HepG2 (cell line): ENCODE measurements at regions not wholly inside any gene's neighbourhood (a gene's known extent, or its start where the extent isn't known, plus 50 kb on each side); places are given as distances from the start of the nearest gene placed in this dataset.

ENCODE experiments used
- ATAC-seq: fragments of 200-7000 bp; cut with Tn5 transposase; 3 replicates; pipeline ENCODE4 v1.9.1; 2020; ENCODE audit warnings: mild to moderate bottlenecking, moderate library complexity
- BruUV-seq: library from RNA; stranded (reverse); fragments of 400-500 nt; replicated peaks from 2 replicates; lab custom pipeline; 2021; lab: Mats Ljungman, UMichigan
- CTCF ChIA-PET: fragments of 300-600 bp; formaldehyde crosslinking; extraction: SDS; loops from one replicate; lab custom pipeline; 2021; ENCODE audit warnings: low total read pairs, inconsistent platforms, low intra/inter-chr PET ratio; lab: Yijun Ruan, JAX
- POLR2A ChIA-PET: fragments of 350-600 bp; sonication (Branson Sonifier 250); formaldehyde crosslinking; loops from one replicate; lab custom pipeline; 2020; ENCODE audit warnings: antibody characterized with exemption, inconsistent platforms; lab: Yijun Ruan, JAX
- DNase-seq: peaks from one replicate; pipeline ENCODE4 v3.0.0-alpha.2; 2015; ENCODE audit warnings: low spot score
- FAIRE-seq: peaks from 3 replicates; lab custom pipeline; 2011; peaks lifted over from hg19 to GRCh38; lab: Jason Lieb, UNC
- H2AFZ ChIP-seq: one replicate; pipeline ENCODE4 v1.6.1; 2011; ENCODE audit warnings: low read length, inconsistent platforms
- H3K27ac ChIP-seq: fragments of 300-600 bp; 3 replicates; pipeline ENCODE4 v1.8.0; 2011; ENCODE audit warnings: mixed run types, mild to moderate bottlenecking, mixed read lengths, low read length, inconsistent platforms; ENCODE audit not compliant: insufficient read depth; ENCODE audit errors: extremely low read length
- H3K27me3 ChIP-seq, 2 experiments: fragments of 200-600 bp in 1 of 2; 2 replicates in 1 of 2; 3 replicates in 1 of 2; pipeline versions ENCODE4 v1.6.0 to v1.8.0; 2011; ENCODE audit warnings: low read length in 2 of 2, mild to moderate bottlenecking in 2 of 2, moderate library complexity in 2 of 2, inconsistent platforms in 1 of 2; ENCODE audit not compliant: insufficient read depth in 2 of 2, control insufficient read depth in 1 of 2
- H3K36me3 ChIP-seq, 2 experiments: fragments of 200-600 bp in 1 of 2; replicated peaks in 1 of 2; 2 replicates in 1 of 2; 3 replicates in 1 of 2; pipeline versions ENCODE4 v1.5.1 to v1.8.0; 2011; ENCODE audit warnings: low read length in 2 of 2, inconsistent platforms in 1 of 2; ENCODE audit not compliant: insufficient read depth in 2 of 2, control insufficient read depth in 1 of 2
- H3K4me1 ChIP-seq: 2 replicates; pipeline ENCODE4 v1.5.1; 2012; ENCODE audit warnings: low read length, inconsistent platforms; ENCODE audit not compliant: insufficient read depth
- H3K4me2 ChIP-seq: 2 replicates; pipeline ENCODE4 v1.6.0; 2011; ENCODE audit warnings: low read depth, low read length, inconsistent platforms
- H3K4me3 ChIP-seq, 3 experiments: fragments of 200-600 bp in 1 of 3; sonication (generic), shearing (Covaris generic) in 1 of 3; replicated peaks in 1 of 3; 2 replicates each; pipeline ENCODE4 v1.5.1; 2011 to 2016; ENCODE audit warnings: low read length in 3 of 3, inconsistent platforms in 2 of 3, low read depth in 2 of 3, mild to moderate bottlenecking in 2 of 3, control low read depth in 1 of 3, mixed read lengths in 1 of 3; ENCODE audit not compliant: insufficient read depth in 1 of 3
- H3K79me2 ChIP-seq: one replicate; pipeline ENCODE4 v1.6.1; 2011; ENCODE audit warnings: low read length, inconsistent platforms; ENCODE audit not compliant: insufficient read depth
- H3K9ac ChIP-seq: 2 replicates; pipeline ENCODE4 v1.6.0; 2011; ENCODE audit warnings: mild to moderate bottlenecking, low read depth, low read length, inconsistent platforms; ENCODE audit not compliant: insufficient read depth
- H3K9me3 ChIP-seq: 2 replicates; pipeline ENCODE4 v1.5.1; 2012; ENCODE audit warnings: mild to moderate bottlenecking, low read length
- H4K20me1 ChIP-seq: 2 replicates; pipeline ENCODE4 v1.6.0; 2011; ENCODE audit warnings: inconsistent platforms, mild to moderate bottlenecking, low read length, moderate library complexity; ENCODE audit not compliant: insufficient read depth
- LRRFIP1 ChIP-seq: sonication (generic); formaldehyde crosslinking; conservative IDR thresholded peaks from 2 replicates; pipeline ENCODE4 v1.4.0; 2020; ENCODE audit warnings: missing genetic modification reagents
- MAFK ChIP-seq, 2 experiments: IDR thresholded peaks in 1 of 2; conservative IDR thresholded peaks in 1 of 2; 2 replicates each; pipeline ENCODE4 v1.6.1; 2011; ENCODE audit warnings: improper control_type of control experiment in 2 of 2, low read length in 2 of 2
- MEIS1 ChIP-seq: sonication (generic); formaldehyde crosslinking; IDR thresholded peaks from 2 replicates; pipeline ENCODE4 v1.9.0; 2021; ENCODE audit warnings: mild to moderate bottlenecking, missing genetic modification reagents, moderate library complexity, borderline replicate concordance
- MXD1 ChIP-seq: sonication (generic); formaldehyde crosslinking; IDR thresholded peaks from 2 replicates; pipeline ENCODE4 v1.4.0; 2020; ENCODE audit warnings: mild to moderate bottlenecking, missing genetic modification reagents
- PLSCR1 ChIP-seq: sonication (generic); formaldehyde crosslinking; IDR thresholded peaks from 2 replicates; pipeline ENCODE4 v1.5.0; 2020; ENCODE audit warnings: missing genetic modification reagents, mild to moderate bottlenecking, borderline replicate concordance
- TRIM24 ChIP-seq: sonication (generic); formaldehyde crosslinking; IDR thresholded peaks from 2 replicates; pipeline ENCODE4 v1.8.0; 2022; ENCODE audit warnings: mild to moderate bottlenecking, missing genetic modification reagents
- ZKSCAN1 ChIP-seq: fragments of 150-350 bp; IDR thresholded peaks from 2 replicates; pipeline ENCODE4 v1.6.1; 2014; ENCODE audit warnings: low read length
- ZNF772 ChIP-seq: sonication (generic); formaldehyde crosslinking; IDR thresholded peaks from 2 replicates; pipeline ENCODE4 v1.5.0; 2020; ENCODE audit warnings: mild to moderate bottlenecking, missing genetic modification reagents
- WGBS: methylation state at CpG from one replicate; pipeline ENCODE4 v1.1.6; 2017; ENCODE audit warnings: low lambda C conversion rate; 5-methylcytosine and 5-hydroxymethylcytosine counted together
- in situ Hi-C: cut with HindIII; loops from 2 replicates; pipeline ENCODE4 v1.10.0; 2017; ENCODE audit warnings: low pct_unique_long_range_greater_than_20kb; ENCODE audit not compliant: extremely low pct_ligation_motif_present
- intact Hi-C: fragments of 100-400 bp; cut with micrococcal nuclease; formaldehyde crosslinking; loops from one replicate; pipeline ENCODE4 v1.10.0; 2022; ENCODE audit not compliant: unreplicated experiment
- TF ChIP-seq, protein P1 (sequence below): sonication (generic); formaldehyde crosslinking; IDR thresholded peaks from 2 replicates; pipeline ENCODE4 v1.4.0; 2020; ENCODE audit warnings: missing genetic modification reagents

- TF ChIP-seq, protein P1, sequence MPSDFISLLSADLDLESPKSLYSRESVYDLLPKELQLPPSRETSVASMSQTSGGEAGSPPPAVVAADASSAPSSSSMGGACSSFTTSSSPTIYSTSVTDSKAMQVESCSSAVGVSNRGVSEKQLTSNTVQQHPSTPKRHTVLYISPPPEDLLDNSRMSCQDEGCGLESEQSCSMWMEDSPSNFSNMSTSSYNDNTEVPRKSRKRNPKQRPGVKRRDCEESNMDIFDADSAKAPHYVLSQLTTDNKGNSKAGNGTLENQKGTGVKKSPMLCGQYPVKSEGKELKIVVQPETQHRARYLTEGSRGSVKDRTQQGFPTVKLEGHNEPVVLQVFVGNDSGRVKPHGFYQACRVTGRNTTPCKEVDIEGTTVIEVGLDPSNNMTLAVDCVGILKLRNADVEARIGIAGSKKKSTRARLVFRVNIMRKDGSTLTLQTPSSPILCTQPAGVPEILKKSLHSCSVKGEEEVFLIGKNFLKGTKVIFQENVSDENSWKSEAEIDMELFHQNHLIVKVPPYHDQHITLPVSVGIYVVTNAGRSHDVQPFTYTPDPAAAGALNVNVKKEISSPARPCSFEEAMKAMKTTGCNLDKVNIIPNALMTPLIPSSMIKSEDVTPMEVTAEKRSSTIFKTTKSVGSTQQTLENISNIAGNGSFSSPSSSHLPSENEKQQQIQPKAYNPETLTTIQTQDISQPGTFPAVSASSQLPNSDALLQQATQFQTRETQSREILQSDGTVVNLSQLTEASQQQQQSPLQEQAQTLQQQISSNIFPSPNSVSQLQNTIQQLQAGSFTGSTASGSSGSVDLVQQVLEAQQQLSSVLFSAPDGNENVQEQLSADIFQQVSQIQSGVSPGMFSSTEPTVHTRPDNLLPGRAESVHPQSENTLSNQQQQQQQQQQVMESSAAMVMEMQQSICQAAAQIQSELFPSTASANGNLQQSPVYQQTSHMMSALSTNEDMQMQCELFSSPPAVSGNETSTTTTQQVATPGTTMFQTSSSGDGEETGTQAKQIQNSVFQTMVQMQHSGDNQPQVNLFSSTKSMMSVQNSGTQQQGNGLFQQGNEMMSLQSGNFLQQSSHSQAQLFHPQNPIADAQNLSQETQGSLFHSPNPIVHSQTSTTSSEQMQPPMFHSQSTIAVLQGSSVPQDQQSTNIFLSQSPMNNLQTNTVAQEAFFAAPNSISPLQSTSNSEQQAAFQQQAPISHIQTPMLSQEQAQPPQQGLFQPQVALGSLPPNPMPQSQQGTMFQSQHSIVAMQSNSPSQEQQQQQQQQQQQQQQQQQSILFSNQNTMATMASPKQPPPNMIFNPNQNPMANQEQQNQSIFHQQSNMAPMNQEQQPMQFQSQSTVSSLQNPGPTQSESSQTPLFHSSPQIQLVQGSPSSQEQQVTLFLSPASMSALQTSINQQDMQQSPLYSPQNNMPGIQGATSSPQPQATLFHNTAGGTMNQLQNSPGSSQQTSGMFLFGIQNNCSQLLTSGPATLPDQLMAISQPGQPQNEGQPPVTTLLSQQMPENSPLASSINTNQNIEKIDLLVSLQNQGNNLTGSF: no peak
Observed at GRCh38 chr14:65850429-65851135, 438.1 kb downstream of the FUT8 start (continued).

- ChIA-PET CTCF (no interaction called here), POLR2A (no interaction called here)
- Histone ChIP-seq H3K36me3 (no peaks in the 10 kb centered on the region), H3K9me3 (no peaks in the 10 kb centered on the region), H3K79me2 (no peaks in the 10 kb centered on the region), H4K20me1 (no peaks in the 10 kb centered on the region), H3K27ac (no peak overlapping the region), H3K4me1 (no peaks in the 10 kb centered on the region), H3K4me3 (no peak overlapping the region), H3K27me3 (peaks cover 2 to 15% of the 10 kb centered on the region in 2 experiments; a peak in 3 of 5 replicates), H3K9ac (no peak overlapping the region), H2AFZ (no peak overlapping the region), H3K4me2 (no peak overlapping the region)
- DNase-seq (no peak), ATAC-seq (no peak), FAIRE-seq (no peak)
- in situ Hi-C loops: no loop called here
- intact Hi-C loops: no loop called here
- no TSS peak for BruUV-seq
- WGBS: 0% methylated on average over 1 of the region's 2 CpGs
- TF ChIP-seq ZNF772 (CRISPR knock-in tag) (no peak), PLSCR1 (CRISPR knock-in tag) (no peak), ZKSCAN1 (no peak), MAFK (conservative IDR thresholded peaks at IDR 0.05 in 1 of 2, IDR thresholded peaks at IDR 0.05 in 1 of 2; ENCODE audit: low read length in 2 of 2) (peak in 1 of 2 experiments; percentile 14; a peak in 1 of 4 replicates), MXD1 (CRISPR knock-in tag) (no peak), TRIM24 (CRISPR knock-in tag) (no peak), LRRFIP1 (CRISPR knock-in tag) (no peak), MEIS1 (no peak)
Observed at GRCh38 chr14:65852689-65853088, 440.2 kb downstream of the FUT8 start.
